Body of pancreas (tissue), 4 donors: ENCODE measurements at regions not wholly inside any gene's neighbourhood (a gene's known extent, or its start where the extent isn't known, plus 50 kb on each side); places are given as distances from the start of the nearest gene placed in this dataset.

Source experiments
- POLR2A ChIP-seq, 3 donors: fragments of 450-650 bp; IDR thresholded peaks; one replicate each; pipeline ENCODE4 v1.6.1; 2016; ENCODE audit warnings: antibody characterized with exemption in 3 of 3, mild to moderate bottlenecking in 2 of 3
- TF ChIP-seq, protein P1 (sequence below), 7 experiments: fragments of 450-650 bp in 4 of 7; fragments of 200-600 bp in 3 of 7; sonication (generic) in 3 of 7; IDR thresholded peaks; one replicate each; pipeline ENCODE4 v1.5.1; 2016 to 2019; ENCODE audit warnings: antibody characterized with exemption in 7 of 7

DNA sequence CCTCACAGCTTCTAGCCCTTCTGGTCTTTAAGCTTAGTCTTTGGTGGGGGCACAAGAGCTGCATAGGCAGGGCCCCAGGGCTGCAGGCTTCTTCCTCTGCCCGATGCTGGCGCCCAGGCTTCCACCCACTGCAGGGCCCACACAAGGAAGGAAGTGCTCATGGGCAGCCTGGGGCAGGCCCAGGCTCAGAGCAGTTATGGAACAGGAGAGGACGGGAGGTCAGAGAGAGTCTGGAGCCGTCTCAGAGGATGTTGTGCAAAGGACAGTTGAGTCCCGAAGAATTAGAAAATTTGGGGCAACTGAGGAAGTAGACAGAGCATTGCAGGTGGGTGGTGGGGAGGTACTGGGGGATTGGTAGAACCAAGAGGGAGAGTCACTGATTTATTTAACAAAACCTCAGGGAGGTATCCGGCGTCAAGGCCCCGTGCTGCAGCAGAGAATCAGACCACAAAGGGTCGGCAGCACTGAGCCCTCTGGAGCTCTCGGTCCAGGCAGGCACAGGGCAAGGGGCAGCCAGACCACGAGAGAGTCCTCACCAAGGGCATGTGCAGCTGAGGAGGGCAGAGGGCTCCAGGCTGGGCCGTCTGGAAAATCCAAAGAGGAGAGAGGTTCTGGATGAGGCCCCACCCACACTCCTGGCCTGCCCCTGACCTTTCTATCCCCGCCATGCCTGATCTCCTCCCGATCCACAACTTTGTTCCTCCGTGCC lies 110.8 kb upstream of the GLI2 start:
- TF ChIP-seq, protein P1, sequence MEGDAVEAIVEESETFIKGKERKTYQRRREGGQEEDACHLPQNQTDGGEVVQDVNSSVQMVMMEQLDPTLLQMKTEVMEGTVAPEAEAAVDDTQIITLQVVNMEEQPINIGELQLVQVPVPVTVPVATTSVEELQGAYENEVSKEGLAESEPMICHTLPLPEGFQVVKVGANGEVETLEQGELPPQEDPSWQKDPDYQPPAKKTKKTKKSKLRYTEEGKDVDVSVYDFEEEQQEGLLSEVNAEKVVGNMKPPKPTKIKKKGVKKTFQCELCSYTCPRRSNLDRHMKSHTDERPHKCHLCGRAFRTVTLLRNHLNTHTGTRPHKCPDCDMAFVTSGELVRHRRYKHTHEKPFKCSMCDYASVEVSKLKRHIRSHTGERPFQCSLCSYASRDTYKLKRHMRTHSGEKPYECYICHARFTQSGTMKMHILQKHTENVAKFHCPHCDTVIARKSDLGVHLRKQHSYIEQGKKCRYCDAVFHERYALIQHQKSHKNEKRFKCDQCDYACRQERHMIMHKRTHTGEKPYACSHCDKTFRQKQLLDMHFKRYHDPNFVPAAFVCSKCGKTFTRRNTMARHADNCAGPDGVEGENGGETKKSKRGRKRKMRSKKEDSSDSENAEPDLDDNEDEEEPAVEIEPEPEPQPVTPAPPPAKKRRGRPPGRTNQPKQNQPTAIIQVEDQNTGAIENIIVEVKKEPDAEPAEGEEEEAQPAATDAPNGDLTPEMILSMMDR (IDR thresholded peaks at IDR 0.05), result no peak
- no peak for TF ChIP-seq POLR2A (IDR thresholded peaks at IDR 0.05)
